Panc1 (cell line): ENCODE measurements at regions not wholly inside any gene's neighbourhood (a gene's known extent, or its start where the extent isn't known, plus 50 kb on each side); places are given as distances from the start of the nearest gene placed in this dataset.

ENCODE experiments used
- CTCF ChIP-seq: fragments of 450-650 bp; IDR thresholded peaks from 2 replicates; pipeline ENCODE4 v1.5.1; 2017; ENCODE audit warnings: mild to moderate bottlenecking
- POLR2AphosphoS5 ChIP-seq: IDR thresholded peaks from 2 replicates; pipeline ENCODE4 v1.6.1; 2012; ENCODE audit warnings: mild to moderate bottlenecking, low read depth, low read length, moderate library complexity
- SIN3A ChIP-seq: IDR thresholded peaks from 2 replicates; pipeline ENCODE4 v1.6.1; 2012; ENCODE audit warnings: low read depth, mild to moderate bottlenecking, low read length, moderate library complexity, borderline replicate concordance; ENCODE audit not compliant: insufficient read depth

DNA sequence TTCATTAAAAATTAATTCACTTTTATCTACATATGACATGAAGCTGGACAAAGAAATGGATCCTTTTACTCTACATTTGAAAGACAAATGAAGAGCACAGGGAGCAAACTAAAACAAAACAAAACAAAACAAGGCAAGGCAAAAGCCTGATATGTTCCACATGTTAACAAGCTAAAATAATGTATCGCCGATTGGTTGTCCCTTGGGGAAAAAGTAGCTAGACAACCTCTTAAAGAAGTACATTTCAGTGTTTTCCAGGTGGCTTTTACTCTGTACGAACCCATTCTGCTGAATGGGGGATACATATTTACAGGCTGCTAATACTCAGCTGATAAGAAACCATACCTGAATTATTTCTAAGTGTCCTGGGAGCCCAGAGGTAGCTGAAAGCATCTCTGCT lies 493.0 kb upstream of the TBL1XR1 start:
- TF ChIP-seq CTCF (no peak), POLR2AphosphoS5 (no peak), SIN3A (no peak)
